PC-9 (cell line): ENCODE measurements at regions not wholly inside any gene's neighbourhood (a gene's known extent, or its start where the extent isn't known, plus 50 kb on each side); places are given as distances from the start of the nearest gene placed in this dataset.

Experiments
- BruUV-seq: library from RNA; stranded (reverse); fragments of 400-500 nt; replicated peaks from 2 replicates; lab custom pipeline; 2021; lab: Mats Ljungman, UMichigan
- CTCF ChIA-PET: fragments of 300-600 bp; sonication (Branson Sonifier 250); formaldehyde crosslinking; loops from one replicate; lab custom pipeline; 2022; ENCODE audit warnings: antibody characterized with exemption; lab: Charles Lee
- POLR2A ChIA-PET: fragments of 300-600 bp; sonication (Branson Sonifier 250); formaldehyde crosslinking; loops from one replicate; lab custom pipeline; 2022; ENCODE audit warnings: antibody characterized with exemption; ENCODE audit not compliant: unreplicated experiment; lab: Charles Lee
- DNase-seq, 2 experiments: peaks; one replicate each; pipeline versions ENCODE4 v3.0.0 to v3.0.0-alpha.2; 2015 to 2022; ENCODE audit warnings: mixed read lengths in 1 of 2
- H2AFZ ChIP-seq: fragments of 200-600 bp; sonication (generic); 2 replicates; pipeline ENCODE4 v1.8.1; 2017; ENCODE audit warnings: antibody characterized with exemption
- H3F3A ChIP-seq: fragments of 200-600 bp; sonication (generic); 2 replicates; pipeline ENCODE4 v1.8.1; 2017; ENCODE audit warnings: antibody characterized with exemption, mild to moderate bottlenecking, low read depth; ENCODE audit not compliant: insufficient read depth
- H3K27ac ChIP-seq: fragments of 200-600 bp; sonication (generic); 2 replicates; pipeline ENCODE4 v1.6.1; 2016; ENCODE audit warnings: mixed run types
- H3K27me3 ChIP-seq: fragments of 200-600 bp; sonication (generic); 2 replicates; pipeline ENCODE4 v1.6.1; 2016; ENCODE audit warnings: low read depth, mixed run types; ENCODE audit not compliant: insufficient read depth
- H3K36me3 ChIP-seq: fragments of 200-600 bp; sonication (generic); 2 replicates; pipeline ENCODE4 v1.6.1; 2016; ENCODE audit warnings: low read depth, mixed run types
- H3K4me1 ChIP-seq: fragments of 200-600 bp; sonication (generic); replicated peaks from 2 replicates; pipeline ENCODE4 v1.6.1; 2016; ENCODE audit warnings: mixed run types; ENCODE audit not compliant: insufficient read depth
- H3K4me2 ChIP-seq: fragments of 200-600 bp; sonication (generic); 2 replicates; pipeline ENCODE4 v1.6.1; 2017; ENCODE audit warnings: mixed run types
- H3K4me3 ChIP-seq: fragments of 200-600 bp; sonication (generic); 2 replicates; pipeline ENCODE4 v1.6.1; 2016; ENCODE audit warnings: mixed run types
- H3K79me2 ChIP-seq: fragments of 200-600 bp; sonication (generic); 2 replicates; pipeline ENCODE4 v1.6.1; 2017; ENCODE audit warnings: low read depth, mixed run types
- H3K9me2 ChIP-seq: fragments of 200-600 bp; sonication (generic); 2 replicates; pipeline ENCODE4 v1.8.1; 2017; ENCODE audit warnings: mild to moderate bottlenecking; ENCODE audit not compliant: insufficient read depth
- H3K9me3 ChIP-seq: fragments of 200-600 bp; sonication (generic); 2 replicates; pipeline ENCODE4 v1.8.1; 2016; ENCODE audit warnings: low read depth; ENCODE audit not compliant: insufficient read depth
- H4K20me1 ChIP-seq: fragments of 200-600 bp; sonication (generic); 2 replicates; pipeline ENCODE4 v1.8.1; 2017; ENCODE audit not compliant: insufficient read depth
- EZH2 ChIP-seq: fragments of 200-600 bp; sonication (generic); IDR thresholded peaks from 2 replicates; pipeline ENCODE4 v1.8.0; 2017; ENCODE audit warnings: antibody characterized with exemption, low read depth
- intact Hi-C: fragments of 100-400 bp; cut with micrococcal nuclease; formaldehyde crosslinking; loops from one replicate; pipeline ENCODE4 v1.10.0; 2022; ENCODE audit not compliant: unreplicated experiment
- TF ChIP-seq, protein P1 (sequence below): fragments of 200-600 bp; sonication (generic); conservative IDR thresholded peaks from 2 replicates; pipeline ENCODE4 v1.6.1; 2017; ENCODE audit warnings: mixed run types, antibody characterized with exemption, mild to moderate bottlenecking, moderate library complexity

GRCh38 chr18:38262661-38263060 lies 697.1 kb upstream of the CELF4 start:
- Histone ChIP-seq H3K27me3 (no peaks in the 10 kb centered on the region), H3K36me3 (no peaks in the 10 kb centered on the region), H3K27ac (no peak overlapping the region), H3K4me1 (no peaks in the 10 kb centered on the region), H4K20me1 (no peaks in the 10 kb centered on the region), H3K4me2 (no peak overlapping the region), H2AFZ (no peak overlapping the region), H3K9me2 (no peaks in the 10 kb centered on the region), H3K9me3 (no peaks in the 10 kb centered on the region), H3K4me3 (no peak overlapping the region), H3K79me2 (no peaks in the 10 kb centered on the region), H3F3A (no peaks in the 10 kb centered on the region)
- CTCF ChIA-PET: no interaction called here
- POLR2A ChIA-PET: no interaction called here
- TF ChIP-seq EZH2: no peak
- TF ChIP-seq, protein P1, sequence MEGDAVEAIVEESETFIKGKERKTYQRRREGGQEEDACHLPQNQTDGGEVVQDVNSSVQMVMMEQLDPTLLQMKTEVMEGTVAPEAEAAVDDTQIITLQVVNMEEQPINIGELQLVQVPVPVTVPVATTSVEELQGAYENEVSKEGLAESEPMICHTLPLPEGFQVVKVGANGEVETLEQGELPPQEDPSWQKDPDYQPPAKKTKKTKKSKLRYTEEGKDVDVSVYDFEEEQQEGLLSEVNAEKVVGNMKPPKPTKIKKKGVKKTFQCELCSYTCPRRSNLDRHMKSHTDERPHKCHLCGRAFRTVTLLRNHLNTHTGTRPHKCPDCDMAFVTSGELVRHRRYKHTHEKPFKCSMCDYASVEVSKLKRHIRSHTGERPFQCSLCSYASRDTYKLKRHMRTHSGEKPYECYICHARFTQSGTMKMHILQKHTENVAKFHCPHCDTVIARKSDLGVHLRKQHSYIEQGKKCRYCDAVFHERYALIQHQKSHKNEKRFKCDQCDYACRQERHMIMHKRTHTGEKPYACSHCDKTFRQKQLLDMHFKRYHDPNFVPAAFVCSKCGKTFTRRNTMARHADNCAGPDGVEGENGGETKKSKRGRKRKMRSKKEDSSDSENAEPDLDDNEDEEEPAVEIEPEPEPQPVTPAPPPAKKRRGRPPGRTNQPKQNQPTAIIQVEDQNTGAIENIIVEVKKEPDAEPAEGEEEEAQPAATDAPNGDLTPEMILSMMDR: no peak
- BruUV-seq: no TSS peak
- intact Hi-C loops: no loop called here
- DNase-seq: no peak

DNA sequence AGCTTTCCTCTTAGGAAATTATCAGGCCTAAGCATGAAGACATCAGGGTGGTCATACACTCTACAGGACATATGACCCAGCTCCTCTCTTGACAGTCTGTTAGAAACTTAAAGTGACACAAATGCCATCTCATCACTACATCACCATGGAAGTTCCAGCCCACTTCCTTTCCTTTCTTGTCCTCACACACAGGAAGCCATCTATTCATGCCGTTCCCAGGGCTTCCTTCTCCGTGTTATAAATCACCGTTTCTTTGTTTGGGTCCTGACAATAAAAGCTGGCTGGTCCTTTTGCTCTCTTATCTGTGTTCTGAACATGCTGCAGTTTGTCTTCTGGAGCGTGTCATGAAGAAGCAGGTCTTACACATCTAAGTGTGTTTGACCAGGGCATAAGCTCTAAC lies 692.1 kb upstream of the CELF4 start:
- no peaks in the 10 kb centered on the region for H3K4me1 ChIP-seq
- no peak overlapping the region for H3K4me3 ChIP-seq
- POLR2A ChIA-PET: no interaction called here
- no peak overlapping the region for H2AFZ ChIP-seq
- H3K4me2 ChIP-seq: no peak overlapping the region
- no peak for DNase-seq
- H3K27me3 ChIP-seq: no peaks in the 10 kb centered on the region
- TF ChIP-seq, protein P1: no peak
- no peak for TF ChIP-seq EZH2
- H3K36me3 ChIP-seq: no peaks in the 10 kb centered on the region
- H3F3A ChIP-seq: no peaks in the 10 kb centered on the region
- no peaks in the 10 kb centered on the region for H3K79me2 ChIP-seq
- no peaks in the 10 kb centered on the region for H3K9me2 ChIP-seq
- intact Hi-C loops: no loop called here
- no peaks in the 10 kb centered on the region for H3K9me3 ChIP-seq
- CTCF ChIA-PET: no interaction called here
- no peaks in the 10 kb centered on the region for H4K20me1 ChIP-seq
- no TSS peak for BruUV-seq
- no peak overlapping the region for H3K27ac ChIP-seq

- ChIA-PET CTCF (no interaction called here), POLR2A (no interaction called here)
- no peaks in the 10 kb centered on the region for H3K4me1 ChIP-seq
- no peaks in the 10 kb centered on the region for H3K9me3 ChIP-seq
- no peak overlapping the region for H3K4me3 ChIP-seq
- no peak overlapping the region for H3K27ac ChIP-seq
- H3K9me2 ChIP-seq: no peaks in the 10 kb centered on the region
- DNase-seq: no peak
- no TSS peak for BruUV-seq
- no peaks in the 10 kb centered on the region for H3K36me3 ChIP-seq
- H3K79me2 ChIP-seq: no peaks in the 10 kb centered on the region
- H2AFZ ChIP-seq: no peak overlapping the region
- H3K27me3 ChIP-seq: no peaks in the 10 kb centered on the region
- intact Hi-C loops: no loop called here
- no peaks in the 10 kb centered on the region for H3F3A ChIP-seq
- no peaks in the 10 kb centered on the region for H4K20me1 ChIP-seq
- no peak overlapping the region for H3K4me2 ChIP-seq
- TF ChIP-seq, protein P1: no peak
- no peak for TF ChIP-seq EZH2
Measured at GRCh38 chr18:38256366-38256765, 690.8 kb upstream of the CELF4 start.
